AG08396 (cell line): ENCODE measurements at regions not wholly inside any gene's neighbourhood (a gene's known extent, or its start where the extent isn't known, plus 50 kb on each side); places are given as distances from the start of the nearest gene placed in this dataset.

ENCODE experiments used
- DNase-seq: peaks from one replicate; pipeline ENCODE4 v3.0.0; 2012; ENCODE audit warnings: low spot score, mixed read lengths

DNA sequence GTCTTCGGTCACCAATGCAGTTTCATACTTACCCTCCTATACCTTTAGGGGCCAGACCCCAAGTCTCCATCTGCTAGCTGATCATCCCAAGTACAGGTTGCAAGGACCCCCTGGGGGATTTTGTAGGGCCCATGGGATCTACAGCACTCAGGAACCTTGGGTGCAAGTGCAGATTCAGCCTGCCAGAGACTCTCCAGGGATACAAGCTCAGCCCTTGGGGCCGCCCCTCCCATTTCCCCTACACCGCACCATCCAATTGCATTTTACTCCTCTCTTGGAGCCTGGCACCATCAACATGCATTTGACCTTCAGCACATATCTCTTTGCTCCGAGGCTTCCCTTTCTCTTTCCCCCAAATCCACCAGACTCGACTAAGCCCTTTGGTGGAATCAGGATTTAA is 154.7 kb upstream of the ZNF536 start:
- no peak for DNase-seq

DNA sequence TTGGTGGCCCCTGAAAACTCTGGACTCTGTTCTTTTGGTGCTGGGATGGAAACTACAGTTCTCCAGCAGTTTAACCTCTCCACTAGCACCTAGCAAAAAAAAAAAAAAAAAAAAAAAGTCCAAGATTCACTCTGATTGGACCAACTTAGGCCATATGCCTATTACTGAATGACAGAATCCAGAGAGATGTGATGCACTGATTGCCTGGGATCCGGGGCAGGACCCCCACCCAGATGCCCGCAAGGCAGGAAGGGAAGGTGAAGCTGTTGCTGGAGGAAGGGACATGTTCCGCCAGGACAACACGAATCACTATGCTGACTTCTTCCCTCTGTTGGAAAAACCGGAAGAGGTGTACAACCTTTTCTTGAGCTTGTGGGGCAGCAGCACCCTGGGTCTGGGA is 152.5 kb upstream of the ZNF536 start:
- no peak for DNase-seq

DNA sequence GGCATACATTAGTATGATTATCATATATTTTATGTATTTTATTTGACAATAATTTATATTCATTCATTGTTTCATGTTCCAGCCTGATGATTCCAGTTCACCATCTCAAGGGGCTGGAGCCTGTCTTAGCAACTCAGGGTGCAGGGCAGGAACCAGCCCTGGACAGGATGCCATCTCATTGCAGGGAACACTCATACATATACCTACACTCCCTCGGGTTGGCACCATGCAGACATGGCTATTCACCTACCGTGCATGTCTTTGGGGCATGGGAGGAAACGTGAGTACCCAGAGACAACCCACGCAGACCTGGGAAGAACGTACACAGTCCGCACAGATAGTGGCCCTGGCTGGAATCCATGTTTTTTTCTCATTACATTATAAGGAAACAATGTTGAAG is 151.0 kb upstream of the ZNF536 start:
- DNase-seq, result no peak

DNA sequence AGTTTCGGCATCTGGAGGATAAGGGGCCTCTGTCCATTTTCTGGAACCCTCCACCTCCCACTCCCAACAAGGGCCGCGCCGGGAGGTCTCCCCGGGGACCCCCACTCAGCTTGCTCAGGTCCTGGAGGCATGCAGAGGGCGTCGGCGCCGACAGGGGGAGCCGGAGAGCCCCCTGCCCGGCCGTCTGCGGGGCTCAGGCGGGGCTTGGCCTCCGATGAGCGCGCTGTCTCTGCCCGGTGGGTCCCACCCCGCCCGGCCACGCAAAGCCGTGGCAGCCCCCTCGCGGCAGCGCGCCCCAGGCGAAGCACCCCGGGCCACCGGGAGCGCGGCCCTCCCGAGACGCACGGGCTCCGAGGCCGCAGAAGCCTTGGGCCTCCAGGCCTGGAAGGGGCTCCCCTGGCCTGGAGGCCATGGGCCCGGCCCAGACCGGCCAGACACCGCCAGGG is 149.7 kb upstream of the ZNF536 start:
- DNase-seq, result peak; percentile 65

DNA sequence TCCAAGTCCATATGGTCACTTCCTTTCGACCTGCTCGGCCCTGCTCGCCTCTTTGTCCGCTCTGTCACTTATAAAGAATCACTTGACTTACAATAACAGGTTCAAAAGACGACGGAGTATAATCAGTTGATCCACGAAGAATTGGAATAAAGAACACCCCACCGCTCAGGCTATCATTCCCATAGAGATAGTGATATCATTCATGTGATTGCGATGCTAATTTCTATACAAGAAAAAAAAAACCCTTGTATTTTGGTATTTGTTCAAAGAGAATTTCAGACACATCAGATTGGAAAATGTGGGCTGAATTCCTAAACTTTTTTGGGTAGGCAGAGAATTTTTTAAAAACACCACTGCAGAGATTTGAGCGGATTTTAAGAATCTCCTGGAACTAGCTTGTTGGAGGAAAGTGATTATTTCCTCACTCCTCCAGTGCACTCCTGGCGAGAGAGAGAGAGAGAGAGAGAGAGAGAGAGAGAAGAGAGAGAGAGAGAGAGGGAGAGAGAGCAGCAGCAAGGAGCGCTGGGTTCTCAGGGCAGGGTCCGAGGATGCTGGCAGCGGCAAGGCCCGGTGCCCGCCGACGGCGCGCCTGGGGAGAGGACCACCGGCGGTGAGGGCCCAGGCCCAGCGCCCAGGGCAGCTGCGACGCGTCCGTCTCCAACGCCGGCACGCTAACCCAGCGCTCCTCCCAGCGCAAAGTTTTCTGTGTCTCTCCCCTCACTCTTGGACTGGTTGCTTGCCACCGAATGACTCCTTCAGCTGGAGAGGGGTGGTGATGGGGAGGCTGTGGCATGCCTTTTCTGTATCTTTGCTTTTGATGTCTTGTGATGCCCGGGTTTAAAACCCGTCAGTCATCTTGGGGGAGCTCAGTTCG is 149.0 kb upstream of the ZNF536 start:
- DNase-seq, result peak; percentile 47

DNA sequence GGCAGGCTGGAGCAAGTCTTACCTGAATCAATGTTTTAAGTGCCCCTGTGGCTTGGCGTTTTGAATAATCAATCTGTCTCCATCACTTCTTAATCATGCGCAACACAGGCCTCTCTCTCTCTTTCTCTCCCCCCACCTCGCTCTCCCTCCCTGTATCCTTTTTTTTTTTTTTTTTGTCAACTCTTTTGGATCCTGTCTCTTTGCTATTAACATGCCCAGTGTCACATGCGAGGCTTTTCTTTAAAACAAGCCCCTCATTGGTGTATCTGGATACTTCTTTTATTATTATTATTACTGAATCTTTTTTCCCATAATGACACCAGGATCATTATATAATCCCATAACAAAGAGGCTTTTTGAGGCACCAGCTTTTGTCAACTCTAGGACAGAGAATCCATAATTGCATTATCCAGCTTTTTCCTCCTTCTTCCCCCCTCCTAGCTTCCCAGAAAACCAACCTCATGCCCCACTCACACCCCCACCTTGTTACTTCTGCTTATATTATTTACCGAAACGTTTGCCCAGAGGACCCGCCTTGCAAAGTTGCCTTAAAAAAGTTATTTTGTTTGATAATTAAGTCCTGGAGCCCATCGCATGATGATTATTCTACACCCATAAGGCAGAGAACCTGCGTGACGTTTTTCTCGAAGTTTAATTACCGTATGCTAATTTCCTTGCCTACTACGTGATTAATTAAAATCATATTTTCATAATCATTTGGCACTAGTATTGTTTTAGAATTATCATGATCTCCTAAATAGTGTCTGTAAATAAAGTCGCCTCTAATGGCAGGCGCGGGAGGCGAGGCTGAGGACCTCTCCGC is 148.1 kb upstream of the ZNF536 start:
- no peak for DNase-seq

DNA sequence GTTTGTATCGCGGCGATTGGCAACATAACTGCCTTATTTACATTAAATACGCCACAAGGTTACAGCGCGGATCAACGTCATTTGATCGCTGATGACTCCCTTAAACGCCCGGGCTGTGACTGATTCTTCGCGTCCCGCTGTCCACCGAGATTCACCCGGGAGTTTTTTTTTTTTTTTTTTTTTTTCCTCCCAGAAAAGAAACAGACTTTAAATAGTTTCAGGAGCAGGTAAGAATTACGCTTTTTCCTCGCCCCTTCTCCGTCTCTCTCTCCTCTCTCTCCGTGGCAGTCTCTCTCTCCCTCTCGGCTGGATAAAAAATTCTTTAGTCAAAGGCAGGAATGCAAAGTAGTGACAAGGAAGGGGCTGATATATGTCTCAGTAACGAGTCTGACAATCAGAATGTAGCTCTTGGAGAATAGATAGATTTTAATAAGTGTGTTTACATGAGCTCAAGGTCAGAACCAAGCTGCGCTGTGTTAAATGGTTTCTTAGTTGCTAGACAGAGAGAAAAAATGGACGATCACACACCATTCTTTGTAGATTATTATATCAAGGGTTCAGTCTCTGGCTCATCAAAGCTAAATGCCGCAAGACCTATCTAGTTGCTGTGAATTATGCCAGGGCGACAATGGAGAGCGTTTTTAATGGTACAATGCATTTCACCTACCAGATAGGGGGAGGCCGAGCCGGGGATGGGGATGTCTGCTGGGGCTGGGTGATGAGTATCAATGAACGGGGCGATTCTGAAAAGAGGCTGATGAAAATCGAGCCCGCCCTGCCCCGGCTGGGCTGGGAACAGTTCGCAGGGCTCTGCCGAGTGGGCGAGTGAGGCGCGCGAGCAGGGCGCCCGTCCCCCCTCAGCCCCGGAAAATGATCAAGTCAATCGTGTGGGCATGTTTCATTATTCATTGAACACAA is 147.2 kb upstream of the ZNF536 start:
- DNase-seq, result peak; percentile 46

DNA sequence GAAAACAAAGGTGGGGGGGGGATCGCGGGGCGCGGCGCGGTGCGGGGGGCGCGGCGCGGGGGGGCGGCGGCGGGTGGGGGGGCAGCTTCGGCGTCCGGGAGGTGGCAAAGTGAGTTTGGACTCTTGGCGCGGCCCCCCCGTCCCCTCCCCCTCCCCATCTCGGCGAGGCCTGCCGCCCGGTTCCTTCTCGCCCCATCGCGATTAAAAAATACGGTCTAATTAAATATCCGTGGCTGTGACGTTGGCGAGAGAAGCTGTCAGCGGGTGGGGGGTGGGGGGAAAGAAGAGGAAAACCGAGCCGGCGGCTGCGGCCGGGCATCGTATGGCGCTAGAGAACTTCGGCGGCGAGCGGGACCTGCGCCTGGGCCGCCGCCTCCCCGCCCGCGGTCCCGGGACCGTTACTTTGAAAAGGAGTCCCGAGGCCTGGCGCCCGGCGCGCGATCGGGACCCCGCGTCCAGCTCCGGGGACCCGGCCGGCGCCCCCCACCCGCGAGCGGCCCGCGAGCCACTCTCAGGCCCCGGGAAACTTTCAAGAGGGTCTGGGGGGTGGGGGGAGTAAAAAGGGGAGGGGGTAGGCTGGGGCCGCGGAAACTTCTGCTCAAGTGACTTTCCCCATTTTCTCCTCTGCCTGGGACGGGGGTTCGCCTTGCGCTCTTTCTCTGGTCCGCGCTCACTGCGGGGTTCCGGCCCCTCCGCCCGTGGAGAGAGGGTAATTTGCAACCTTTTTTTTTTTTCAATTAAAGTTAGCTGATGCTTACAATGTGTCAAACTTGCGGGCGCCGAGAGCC is 146.3 kb upstream of the ZNF536 start:
- DNase-seq, result peak; percentile 43

DNA sequence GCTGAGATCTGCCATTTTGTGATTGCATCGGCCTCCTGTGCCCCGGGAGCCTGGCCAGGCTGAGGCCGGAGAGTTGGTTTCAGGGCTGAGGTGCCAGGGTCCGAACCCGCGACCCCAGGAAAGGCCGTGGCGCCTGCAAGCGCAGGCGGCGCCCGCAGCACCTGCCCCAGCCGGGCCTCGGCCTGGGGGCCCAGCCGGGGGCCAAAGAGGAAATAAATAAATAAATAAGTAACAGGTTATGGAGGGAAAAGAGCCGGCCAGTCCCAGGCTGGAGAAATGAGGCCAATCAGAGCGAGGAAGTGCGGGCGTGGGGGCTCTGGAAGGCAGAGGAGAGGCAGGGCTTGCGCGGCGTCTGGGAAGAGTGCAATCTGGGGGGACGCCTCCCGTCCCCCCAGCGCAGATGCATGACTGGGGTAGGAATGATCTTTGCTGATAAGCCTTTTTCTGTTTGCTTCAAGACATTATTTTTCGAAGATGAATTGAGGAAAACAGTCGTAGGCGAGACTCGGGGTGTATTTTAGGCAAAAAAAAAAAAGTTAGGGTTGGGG is 145.6 kb upstream of the ZNF536 start:
- DNase-seq, result peak; percentile 41

DNA sequence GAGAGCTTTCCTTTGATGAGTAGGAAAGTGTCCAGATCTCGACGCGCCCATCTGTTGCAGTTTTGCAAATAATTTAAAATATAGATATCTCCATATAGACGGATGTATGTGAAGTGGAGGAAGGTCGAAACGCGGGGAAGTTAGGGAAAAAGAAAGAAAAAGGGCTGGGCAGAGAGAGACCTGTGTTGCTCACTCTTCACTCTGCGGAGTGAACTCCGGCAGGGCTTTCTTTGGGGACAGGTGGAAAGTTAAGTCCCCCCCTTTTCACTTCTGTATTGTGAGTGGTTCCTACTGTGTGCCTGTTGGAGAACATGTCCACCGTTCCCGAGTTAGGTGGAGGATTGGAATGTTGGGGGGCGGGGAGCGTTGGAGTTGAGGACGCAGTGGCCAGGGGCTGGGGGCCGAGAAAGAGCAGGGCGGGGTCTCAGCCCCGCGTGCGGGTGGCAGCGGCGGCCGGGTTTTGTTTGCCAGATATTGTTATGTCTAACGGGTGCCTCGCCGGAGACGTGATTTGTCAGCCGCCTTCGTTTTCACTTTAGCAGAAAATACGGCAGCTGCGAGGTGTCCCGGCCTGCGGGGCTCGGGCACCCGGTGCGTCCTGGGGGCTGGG is 145.1 kb upstream of the ZNF536 start:
- DNase-seq, result no peak

DNA sequence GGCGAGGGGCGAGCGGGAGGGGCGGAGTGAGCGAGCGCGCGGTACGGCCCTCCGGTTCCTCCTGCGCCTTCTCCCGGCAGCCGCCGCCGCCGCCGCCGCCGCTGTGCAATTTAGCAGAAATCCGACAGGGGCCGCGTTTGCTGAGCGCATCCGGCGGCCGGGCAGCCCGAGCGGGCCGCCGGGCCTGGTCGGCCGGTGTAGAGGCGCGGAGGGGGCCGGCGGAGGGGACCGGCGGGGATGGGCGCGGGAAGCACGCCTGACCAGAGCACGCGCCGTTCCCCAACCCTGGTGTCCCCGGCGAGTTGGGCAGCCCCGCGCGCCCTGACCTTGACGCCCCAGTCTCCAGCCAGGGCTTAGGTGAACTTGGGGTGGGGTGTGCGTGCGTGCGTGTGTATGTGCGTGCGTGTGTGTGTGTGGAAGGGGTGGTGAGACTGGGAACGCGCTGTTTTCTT is 144.5 kb upstream of the ZNF536 start:
- DNase-seq, result peak; percentile 91

DNA sequence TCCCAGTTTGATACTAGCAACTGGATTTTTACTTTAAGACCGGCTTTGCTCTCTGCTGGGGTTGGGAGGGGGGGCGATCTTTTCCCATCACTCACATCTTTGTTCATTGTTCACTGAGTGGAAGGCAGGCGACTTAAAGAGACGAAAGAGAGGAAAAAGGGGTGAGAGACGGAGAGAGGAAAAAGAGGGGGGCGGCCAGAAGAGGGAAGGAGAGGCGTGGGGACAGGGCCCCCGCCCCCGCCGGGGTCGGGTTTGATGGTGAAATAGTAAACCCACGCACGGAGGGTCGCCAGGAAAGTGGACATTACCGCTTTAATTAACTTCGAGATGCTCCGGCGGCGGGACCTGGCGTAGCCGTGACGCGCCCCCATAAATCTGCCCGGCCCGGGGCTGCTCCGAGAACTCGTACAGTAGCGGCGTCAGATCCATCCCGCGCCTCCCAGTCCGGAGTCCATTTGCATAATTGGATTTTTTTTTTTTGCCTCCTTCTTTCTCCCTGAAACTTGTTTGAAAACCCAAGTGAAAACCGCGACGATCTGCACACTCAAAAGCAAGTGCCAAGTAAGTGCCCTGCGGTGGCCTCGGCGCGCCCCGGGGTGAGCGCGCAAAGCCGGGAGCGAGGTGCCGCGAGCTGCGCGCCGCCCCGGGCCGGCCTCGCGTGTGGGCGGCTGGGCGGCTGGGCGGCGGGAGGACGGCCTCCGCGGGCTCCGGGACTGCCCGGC is 143.9 kb upstream of the ZNF536 start:
- peak; percentile 69 for DNase-seq

DNA sequence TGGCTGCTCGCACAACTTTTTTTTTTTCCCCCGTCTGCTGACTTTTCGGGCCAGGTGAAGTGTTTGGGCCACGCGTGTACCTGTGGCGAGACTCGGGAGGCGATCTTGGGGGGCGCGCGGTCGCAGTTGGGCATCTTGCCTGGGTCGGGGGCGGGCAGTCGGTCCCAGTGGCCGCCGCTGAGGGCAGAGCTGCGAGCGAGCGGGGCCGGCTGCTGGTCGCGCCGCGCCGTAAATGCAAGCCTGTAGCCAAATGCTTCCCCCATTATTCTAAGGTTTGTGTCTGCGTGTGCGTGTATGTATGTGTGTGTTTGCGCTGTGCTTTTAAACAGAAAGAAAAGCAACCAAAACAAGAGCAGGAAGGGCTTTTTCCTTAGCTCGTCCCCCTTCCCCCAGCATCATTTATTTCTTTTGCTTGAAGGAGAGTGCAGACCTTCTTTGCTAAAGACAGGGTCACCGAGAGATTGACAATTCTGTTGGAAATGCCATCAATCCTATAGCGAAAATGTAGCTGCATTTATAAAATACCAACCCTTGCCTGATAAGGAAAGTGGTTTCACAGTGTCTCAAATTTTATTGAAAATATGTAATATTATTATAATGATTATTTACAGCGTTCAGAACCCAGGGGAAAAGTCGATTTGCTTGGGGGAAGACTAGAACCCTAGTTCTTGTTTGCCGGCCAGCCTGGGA is 143.2 kb upstream of the ZNF536 start:
- peak; percentile 56 for DNase-seq

DNA sequence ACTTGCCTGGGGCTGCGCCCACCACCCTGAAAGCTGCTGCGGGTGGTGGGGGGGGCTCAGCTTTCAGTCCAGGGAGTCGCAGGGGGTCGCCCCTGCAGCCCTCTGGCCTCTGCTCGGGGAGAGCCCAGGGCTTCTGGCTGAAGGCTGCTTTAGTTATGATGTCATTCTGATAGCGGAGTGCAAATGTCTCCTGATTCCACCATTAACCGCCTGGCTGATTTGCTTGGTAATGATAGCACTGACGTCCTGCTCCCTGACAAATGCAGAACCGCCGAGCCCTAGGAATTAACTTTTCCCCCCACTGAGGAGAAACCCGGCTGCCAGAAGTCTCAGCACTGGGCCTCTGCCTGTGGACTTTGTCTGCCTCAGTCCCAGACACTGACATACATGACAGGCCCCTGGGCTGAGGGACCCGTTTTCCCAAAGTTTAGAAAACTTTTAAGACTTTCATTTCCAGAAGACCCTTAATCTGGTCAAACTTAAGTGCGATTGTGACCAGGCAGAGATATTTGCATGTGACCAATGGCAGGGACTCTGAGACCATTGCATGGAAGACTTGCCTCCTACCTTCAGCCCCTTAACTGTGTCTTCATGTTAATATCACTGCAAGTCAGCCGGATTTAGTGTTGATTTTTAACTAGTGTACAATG is 142.5 kb upstream of the ZNF536 start:
- peak; percentile 67 for DNase-seq

DNA sequence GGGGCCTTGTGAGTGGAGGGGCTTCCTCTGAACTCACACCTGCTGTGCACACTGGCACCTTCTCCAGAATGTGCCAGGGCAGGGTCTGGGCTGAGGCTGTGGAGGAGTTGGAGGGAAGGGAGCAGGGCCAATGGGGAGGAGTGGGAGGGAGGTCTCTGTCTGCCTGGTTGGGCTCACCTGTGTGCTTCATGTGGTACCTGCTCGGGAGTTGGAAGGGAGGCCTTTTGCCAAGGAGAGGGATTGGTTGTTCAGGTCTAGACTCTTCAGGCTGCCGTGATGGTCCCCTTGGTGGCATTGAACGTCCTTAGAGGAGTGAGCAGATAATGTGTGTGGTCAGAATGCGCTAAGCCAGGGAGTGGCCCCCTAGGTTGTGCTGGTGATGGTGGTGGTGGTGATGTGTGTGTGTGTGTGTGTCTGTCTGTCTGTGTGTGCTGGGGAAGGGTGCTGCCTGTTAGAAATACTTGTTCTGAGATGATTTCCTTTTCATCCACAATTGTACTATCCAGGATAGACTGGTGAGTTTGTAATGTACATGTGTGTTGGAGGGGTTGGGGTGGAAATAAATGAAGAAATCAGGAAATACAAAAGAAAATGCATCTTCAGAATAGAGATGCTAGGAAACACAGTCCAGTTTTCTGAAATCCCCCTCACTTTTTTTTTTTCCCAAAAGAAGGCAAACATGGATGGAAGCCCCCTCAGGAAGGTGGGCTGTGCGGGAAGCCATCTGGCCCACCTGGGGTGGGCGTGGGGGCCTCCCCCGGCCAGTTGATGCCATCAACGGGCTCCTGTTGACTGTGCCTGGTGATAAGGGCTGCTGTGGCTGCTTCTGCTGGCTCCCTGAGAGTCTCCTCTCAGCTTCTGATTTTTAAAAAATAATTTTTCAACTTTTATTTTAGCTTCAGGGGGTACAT is 140.5 kb upstream of the ZNF536 start:
- no peak for DNase-seq

DNA sequence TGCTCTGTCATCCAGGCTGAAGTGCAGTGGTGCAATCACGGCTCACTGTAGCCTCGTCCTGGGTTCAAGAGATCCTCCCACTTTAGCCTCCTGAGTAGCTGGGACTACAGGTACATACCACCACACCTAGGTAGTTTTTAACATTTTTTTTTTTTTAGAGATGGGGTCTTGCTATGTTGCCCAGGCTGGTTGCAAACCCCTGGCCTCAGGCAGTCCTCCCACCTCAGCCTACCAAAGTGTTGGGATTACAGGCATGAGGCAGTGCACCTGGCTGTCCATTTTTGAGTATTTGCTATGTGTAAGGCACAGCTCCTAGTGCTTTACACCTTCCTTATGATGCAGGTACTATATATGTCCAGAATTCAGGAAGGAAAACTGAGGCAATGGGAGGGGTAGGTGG is 138.8 kb upstream of the ZNF536 start:
- DNase-seq, result no peak

DNA sequence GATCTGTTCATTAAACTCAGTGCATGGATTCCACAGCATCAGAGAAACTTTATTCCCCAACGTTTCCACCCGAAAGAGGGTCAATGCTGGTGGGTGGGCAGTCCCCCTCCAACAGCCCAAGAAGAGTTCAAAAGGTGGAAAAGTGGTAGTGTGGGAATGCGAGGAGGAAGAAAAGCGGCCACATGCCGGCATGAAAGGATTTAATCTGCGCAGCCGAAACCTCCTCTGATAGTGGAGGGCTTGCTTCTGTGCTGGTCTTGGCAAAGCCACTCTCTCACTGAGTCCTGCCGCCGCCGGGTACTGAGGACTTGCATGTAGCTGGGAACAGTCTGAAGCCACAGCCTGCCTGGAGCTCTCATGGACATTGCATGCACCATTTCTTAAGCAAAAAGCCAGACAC is 136.2 kb upstream of the ZNF536 start:
- DNase-seq, result no peak

DNA sequence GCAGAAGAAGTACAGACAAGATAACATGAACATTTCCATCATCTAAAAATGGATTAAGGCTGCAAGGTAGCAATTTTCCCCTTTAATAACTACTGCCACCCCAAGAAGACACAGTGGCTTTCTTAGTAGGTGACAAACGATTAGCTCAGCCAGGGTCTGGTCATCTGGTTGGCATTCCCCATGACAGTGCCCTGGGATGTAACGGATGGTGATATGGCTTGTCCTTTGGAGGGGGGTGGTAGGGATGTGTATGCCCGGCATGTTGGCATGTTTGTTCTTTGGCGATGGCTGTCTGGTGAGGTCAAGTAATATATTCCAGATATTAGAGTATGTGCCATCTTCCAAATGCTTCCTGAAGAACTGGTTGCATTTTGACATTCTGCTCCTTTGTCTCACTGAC is 135.6 kb upstream of the ZNF536 start:
- no peak for DNase-seq
